ENCODE measurements at regions not wholly inside any gene's neighbourhood (a gene's known extent, or its start where the extent isn't known, plus 50 kb on each side); places are given as distances from the start of the nearest gene placed in this dataset.

GRCh38 chr1:209224886-209225285, 358.6 kb upstream of the CAMK1G start:
- no peak for DNase-seq (ENCODE audit: low read depth)

- no peak for DNase-seq (ENCODE audit: low read depth)
Measured at GRCh38 chr1:209227171-209227570, 356.3 kb upstream of the CAMK1G start.

- no peak for DNase-seq (ENCODE audit: low read depth)
Measured at GRCh38 chr1:209227941-209228340, 355.6 kb upstream of the CAMK1G start.

GRCh38 chr1:209229494-209230061, 353.9 kb upstream of the CAMK1G start:
- DNase-seq (ENCODE audit: low read depth), result no peak

- no peak for DNase-seq (ENCODE audit: low read depth)
Measured at GRCh38 chr1:209230314-209230713, 353.2 kb upstream of the CAMK1G start.

GRCh38 chr1:209231476-209232156, 351.9 kb upstream of the CAMK1G start:
- DNase-seq (ENCODE audit: low read depth), result no peak

- DNase-seq (ENCODE audit: low read depth), result no peak
Measured at GRCh38 chr1:209232197-209232596, 351.3 kb upstream of the CAMK1G start.

- no peak for DNase-seq (ENCODE audit: low read depth)
Measured at GRCh38 chr1:209232759-209233158, 350.8 kb upstream of the CAMK1G start.

GRCh38 chr1:209235166-209235565, 348.3 kb upstream of the CAMK1G start:
- no peak for DNase-seq (ENCODE audit: low read depth)

- DNase-seq (ENCODE audit: low read depth), result no peak
Measured at GRCh38 chr1:209238356-209238755, 345.2 kb upstream of the CAMK1G start.

GRCh38 chr1:209240351-209240750, 343.2 kb upstream of the CAMK1G start:
- no peak for DNase-seq (ENCODE audit: low read depth)

GRCh38 chr1:209241487-209241886, 342.0 kb upstream of the CAMK1G start:
- DNase-seq (ENCODE audit: low read depth), result no peak

- DNase-seq (ENCODE audit: low read depth), result no peak
Measured at GRCh38 chr1:209248649-209249279, 334.8 kb upstream of the CAMK1G start.

- no peak for DNase-seq (ENCODE audit: low read depth)
Measured at GRCh38 chr1:209249280-209249670, 334.2 kb upstream of the CAMK1G start.

- DNase-seq (ENCODE audit: low read depth), result no peak
Measured at GRCh38 chr1:209249785-209250440, 333.6 kb upstream of the CAMK1G start.

- DNase-seq (ENCODE audit: low read depth), result no peak
Measured at GRCh38 chr1:209250861-209251636, 332.5 kb upstream of the CAMK1G start.

- DNase-seq (ENCODE audit: low read depth), result no peak
Measured at GRCh38 chr1:209256766-209257350, 326.7 kb upstream of the CAMK1G start.

- DNase-seq (ENCODE audit: low read depth), result no peak
Measured at GRCh38 chr1:209257454-209257853, 326.1 kb upstream of the CAMK1G start.

- DNase-seq (ENCODE audit: low read depth), result no peak
Measured at GRCh38 chr1:209260136-209260535, 323.4 kb upstream of the CAMK1G start.

- no peak for DNase-seq (ENCODE audit: low read depth)
Measured at GRCh38 chr1:209262631-209263030, 320.9 kb upstream of the CAMK1G start.

- DNase-seq (ENCODE audit: low read depth), result no peak
Measured at GRCh38 chr1:209265301-209265700, 318.2 kb upstream of the CAMK1G start.
